Activated CD8-positive, alpha-beta memory T cell treated with anti-CD3 and anti-CD28 coated beads for 24 hours (primary cell): ENCODE measurements at regions not wholly inside any gene's neighbourhood (a gene's known extent, or its start where the extent isn't known, plus 50 kb on each side); places are given as distances from the start of the nearest gene placed in this dataset.
"Not testable (repeated sequence)": the region's sequence is repeated elsewhere in the genome, so short reads cannot be mapped to it uniquely, and the experiment has no call there.

ENCODE experiments used
- DNase-seq: peaks from one replicate; pipeline ENCODE4 v3.0.0-alpha.2; 2020

DNA sequence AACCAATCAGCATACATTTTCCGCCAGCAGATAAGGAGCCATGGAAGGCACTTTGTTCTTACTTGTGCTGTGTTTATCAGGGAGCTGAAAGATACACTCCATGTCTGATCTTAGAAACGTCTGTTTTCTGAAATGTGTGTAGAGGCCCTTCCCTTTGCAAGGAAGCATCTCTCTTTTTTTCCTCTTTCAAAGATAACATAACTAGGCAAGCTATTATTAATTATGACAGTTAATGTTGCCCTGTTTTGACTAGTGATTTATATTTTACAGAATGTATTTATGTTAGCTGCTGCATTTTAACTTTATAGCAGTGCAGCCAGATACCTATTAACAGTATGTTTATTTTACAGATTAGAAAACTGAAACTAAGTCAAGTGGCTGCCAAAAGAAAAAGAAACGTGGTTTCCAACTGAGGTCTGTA is 683.2 kb upstream of the IGFBP3 start:
- no peak for DNase-seq

GRCh38 chr7:46603780-46604179 is 682.7 kb upstream of the IGFBP3 start:
- no peak for DNase-seq

- no peak for DNase-seq
Measured at GRCh38 chr7:46603296-46603752, 682.3 kb upstream of the IGFBP3 start.

DNA sequence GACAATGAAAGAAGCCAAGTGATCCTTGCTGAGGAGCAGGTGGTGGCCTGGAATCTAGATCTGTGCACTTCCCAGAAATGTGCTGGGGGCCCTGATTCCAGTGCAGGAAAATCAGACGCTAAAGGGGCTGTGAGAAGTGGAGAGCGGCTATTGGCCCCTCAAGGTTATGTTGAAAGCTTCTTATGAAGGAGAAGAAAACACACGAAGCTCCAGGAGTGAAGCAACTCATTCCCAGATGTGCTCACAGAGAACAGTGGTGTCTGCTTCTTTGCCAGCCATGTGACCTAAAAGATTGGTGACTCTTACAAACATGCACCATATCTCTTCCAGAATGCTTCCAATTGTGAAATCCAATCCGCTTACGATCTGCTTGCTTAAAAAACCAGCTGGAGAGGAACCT is 679.3 kb upstream of the IGFBP3 start:
- DNase-seq: no peak

GRCh38 chr7:46594831-46595230 is 673.8 kb upstream of the IGFBP3 start:
- DNase-seq: not testable (repeated sequence)

GRCh38 chr7:46590918-46591905 is 670.1 kb upstream of the IGFBP3 start:
- not testable (repeated sequence) for DNase-seq

DNA sequence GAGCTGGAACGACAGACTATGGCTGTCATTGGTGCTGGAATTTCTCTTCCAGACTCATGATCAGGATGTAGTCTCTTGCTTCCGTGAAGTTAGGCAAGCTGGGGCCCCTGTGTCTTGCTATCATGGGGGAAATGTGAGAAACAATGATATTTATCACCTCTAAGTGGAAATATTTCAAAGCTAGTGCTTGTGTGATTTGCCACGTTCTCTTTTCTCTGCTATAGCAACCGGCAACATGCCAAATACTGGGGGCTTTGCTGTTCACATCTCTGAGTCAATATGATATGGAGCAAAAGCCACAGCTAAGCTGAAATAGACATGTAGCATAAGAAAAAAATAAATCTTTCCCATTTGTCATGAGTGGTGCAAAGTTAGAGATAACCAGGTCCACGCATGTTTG is 668.2 kb upstream of the IGFBP3 start:
- no peak for DNase-seq

DNA sequence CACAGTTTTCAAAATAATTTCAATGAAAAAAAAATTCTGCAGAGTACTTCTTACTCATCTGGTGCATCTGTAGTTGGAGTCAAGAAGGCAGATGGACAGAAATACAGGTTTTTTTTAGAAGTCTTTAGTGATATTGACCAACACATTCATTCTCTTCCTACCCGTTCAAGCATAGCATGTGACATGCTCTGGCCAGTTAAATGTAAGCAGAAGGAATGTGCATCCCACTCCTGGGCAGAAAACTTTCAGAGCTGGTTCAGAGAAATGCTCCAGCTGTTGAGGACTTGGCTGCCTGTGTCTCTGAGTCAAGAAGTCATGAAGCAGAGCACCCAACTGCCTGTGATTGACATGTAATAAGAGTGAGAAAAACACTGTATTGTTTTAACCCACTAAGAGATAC is 665.3 kb upstream of the IGFBP3 start:
- no peak for DNase-seq

- DNase-seq: no peak
Measured at GRCh38 chr7:46583656-46584055, 662.6 kb upstream of the IGFBP3 start.

GRCh38 chr7:46581268-46581667 is 660.2 kb upstream of the IGFBP3 start:
- no peak for DNase-seq

DNA sequence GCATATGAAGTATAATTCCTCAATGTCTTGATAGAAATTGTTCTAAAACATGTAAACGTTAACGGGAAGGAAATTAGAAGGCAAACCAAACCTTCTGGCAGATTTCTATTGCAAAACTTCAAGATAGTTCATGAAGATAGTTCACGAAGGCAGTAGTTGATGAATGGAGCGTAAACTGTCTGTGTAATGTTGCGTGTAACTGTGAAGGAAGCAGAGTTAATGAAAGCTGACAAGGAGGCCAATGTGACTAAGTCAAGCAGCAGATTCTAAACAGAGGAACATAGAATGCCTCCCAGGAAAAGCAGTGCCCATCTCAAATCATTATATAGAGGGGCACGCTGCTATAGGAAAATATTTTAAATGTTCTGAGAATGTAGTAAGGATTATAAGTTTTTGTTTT is 659.7 kb upstream of the IGFBP3 start:
- no peak for DNase-seq

DNA sequence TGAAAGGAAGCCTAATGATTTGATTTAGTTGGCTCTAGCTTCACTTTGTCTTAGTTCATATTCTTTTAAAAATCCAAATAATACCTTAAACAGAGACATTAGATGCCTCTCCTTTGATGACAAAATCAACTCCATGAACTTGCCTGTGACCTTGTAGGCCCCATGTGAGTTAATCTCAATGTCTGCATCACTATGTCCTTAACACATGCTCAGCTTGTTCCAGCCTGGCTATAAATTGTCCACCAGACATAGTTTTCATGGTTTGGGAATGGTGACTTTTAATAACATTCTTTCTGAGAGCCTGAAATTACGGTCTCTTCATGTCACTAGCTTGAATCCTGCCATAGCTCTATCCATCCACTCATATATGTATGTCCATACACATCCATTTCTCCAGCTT is 656.3 kb upstream of the IGFBP3 start:
- no peak for DNase-seq

GRCh38 chr7:46576950-46577349 is 655.9 kb upstream of the IGFBP3 start:
- no peak for DNase-seq

GRCh38 chr7:46572691-46573090 is 651.6 kb upstream of the IGFBP3 start:
- DNase-seq: no peak

- no peak for DNase-seq
Measured at GRCh38 chr7:46571996-46572395, 650.9 kb upstream of the IGFBP3 start.

DNA sequence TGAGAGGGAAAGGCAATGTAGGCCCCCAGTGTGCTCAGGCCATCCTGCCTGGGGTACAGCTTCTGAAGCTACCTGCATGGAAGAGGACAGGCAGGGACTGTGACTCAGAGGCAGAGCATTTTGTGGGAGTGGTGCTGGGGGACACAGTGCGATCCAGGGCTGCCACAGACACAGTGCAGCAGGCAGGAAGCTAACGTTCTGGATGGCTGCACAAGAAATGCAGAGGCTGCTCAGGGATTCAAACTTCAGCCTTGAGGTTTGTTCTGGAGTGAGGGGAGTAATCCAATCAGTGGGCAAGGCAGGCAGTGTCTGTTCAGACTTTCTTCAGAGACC is 648.0 kb upstream of the IGFBP3 start:
- DNase-seq: no peak

GRCh38 chr7:46568420-46569132 is 647.5 kb upstream of the IGFBP3 start:
- no peak for DNase-seq

- DNase-seq: no peak
Measured at GRCh38 chr7:46567858-46568257, 646.8 kb upstream of the IGFBP3 start.

DNA sequence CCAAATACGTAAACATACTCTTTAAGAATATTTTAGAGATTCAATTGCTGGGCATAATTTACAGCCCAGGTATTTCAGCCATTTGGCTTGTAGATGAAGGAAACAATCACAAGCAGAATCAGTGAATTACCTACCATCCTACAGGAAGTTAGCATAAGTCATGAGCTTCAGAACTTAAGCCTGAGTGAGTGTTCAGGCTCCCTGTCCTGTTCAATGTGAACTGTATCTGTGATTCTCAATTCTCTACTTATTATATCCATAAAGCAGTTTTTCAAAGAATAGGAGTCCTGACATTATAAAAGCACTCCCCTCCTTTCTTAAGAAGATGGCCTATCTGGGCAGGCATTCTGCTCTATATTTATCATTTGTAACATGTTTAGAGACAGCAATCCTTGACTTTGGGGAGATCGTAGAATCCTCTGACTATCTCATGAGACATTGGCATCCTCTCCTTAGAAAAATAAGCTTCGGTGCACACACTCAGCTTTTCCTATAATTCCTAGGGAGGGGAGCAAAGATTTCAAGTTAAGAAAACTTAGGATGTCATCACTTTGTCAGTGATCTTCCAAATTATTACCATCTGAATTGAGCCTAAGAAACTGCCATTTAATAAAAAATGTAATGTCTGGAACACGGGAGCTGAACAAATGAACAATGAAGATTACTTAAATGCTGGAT is 645.2 kb upstream of the IGFBP3 start:
- no peak for DNase-seq

DNA sequence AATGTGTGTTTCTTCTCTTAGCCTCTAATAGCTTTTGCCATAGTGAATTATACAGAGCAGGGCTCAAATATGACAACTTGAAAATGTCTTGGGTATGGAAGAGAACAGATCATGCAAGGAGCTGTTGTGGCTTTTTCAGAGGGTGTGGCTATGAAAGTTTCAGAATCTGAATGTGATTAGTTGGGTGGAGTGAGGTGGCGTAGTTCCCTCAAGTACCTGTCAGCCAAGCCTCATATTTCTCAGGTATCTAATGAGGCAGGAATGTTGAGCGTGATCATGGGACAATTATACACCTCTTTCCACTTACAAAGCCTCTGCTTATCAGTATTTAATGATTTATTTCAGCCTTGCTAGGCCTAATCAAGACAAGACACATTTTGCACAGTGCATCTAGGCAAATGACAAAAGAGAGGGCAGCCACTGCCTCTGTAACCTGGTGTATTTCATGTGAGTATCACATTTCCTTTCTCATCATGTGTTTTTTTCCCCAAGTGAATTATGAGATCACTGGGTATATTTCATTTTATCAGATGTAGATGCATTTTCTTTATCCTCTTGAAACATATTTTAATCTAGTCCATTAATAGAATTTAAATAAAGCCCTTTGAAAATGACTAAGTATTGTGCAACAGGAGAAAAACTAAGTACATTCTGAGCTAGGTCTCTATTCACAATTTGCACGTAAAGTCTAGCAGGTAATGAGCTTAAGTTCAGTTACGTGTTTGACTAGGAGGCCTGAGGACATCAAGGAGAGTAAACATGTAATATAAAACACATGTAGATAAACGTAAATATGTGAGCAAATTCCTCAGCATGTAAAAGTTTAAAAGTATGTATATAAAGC is 644.4 kb upstream of the IGFBP3 start:
- DNase-seq: no peak

GRCh38 chr7:46559194-46559832 is 638.2 kb upstream of the IGFBP3 start:
- no peak for DNase-seq
